Posterior cingulate gyrus (tissue), 11 donors: ENCODE measurements at regions not wholly inside any gene's neighbourhood (a gene's known extent, or its start where the extent isn't known, plus 50 kb on each side); places are given as distances from the start of the nearest gene placed in this dataset.
A peak's percentile ranks its signal among the peaks of the same experiment; 100 is the strongest.

ENCODE experiments used
- DNase-seq, 10 donors: peaks; one replicate each; pipeline versions ENCODE4 v3.0.0 to v3.0.0-alpha.2; 2020 to 2021; ENCODE audit warnings: mixed read lengths in 3 of 10
- intact Hi-C: fragments of 100-400 bp; cut with DNase I; formaldehyde crosslinking; loops from one replicate; pipeline ENCODE4 v1.15.1; 2023

DNA sequence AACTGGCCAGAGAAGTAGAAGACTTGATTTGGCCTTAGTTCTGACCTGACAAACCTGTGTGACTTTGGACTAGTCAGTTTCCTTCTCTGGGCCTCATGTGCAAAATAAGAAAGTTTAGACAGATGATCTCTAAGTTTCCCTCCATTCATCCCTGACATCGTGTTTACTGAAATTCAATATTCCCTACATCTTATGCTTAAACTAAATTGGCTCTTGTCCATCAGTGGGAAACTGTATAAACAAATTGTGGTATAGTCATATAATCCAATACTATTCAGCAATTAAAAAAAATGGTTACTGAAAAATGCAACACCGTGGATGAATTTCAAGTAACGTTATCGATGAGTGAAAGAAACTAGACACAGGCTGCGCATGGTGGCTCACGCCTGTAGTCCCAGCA, 64.4 kb upstream of the HRH1 start:
- DNase-seq = no peak
- intact Hi-C loops = no loop called here

GRCh38 chr3:11090551-11090950, 63.7 kb upstream of the HRH1 start:
- no peak for DNase-seq
- intact Hi-C loops = no loop called here

DNA sequence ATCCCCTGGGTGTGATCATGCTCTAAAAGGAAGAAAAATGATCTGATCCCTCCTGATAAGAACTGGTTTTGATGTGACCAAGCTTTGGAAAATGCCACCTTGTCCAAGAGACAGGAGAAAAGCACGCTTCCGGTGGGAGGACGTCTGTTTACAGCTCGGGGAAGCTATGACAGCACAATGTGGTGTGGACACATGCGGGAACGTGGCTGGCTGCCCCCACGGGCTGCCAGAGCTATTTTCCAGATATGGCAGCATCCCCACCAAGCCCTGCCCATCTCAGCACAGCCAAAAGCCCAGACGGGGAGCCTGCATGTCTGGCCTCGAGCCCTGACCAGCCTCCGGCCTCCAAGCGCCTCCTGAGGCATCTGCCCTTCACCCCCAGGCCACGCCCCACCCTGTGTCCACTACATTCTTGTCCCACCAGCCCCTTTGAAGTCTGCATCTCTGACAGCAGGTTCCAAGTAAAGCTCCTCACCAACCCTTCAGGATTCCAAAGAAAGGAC, 63.2 kb upstream of the HRH1 start:
- intact Hi-C loops = no loop called here
- DNase-seq = peak in 1 of 10 donors; percentile 74

- DNase-seq = peak in 1 of 10 donors; percentile 56
- intact Hi-C loops = no loop called here
Measured at GRCh38 chr3:11091791-11092190, 62.5 kb upstream of the HRH1 start.

DNA sequence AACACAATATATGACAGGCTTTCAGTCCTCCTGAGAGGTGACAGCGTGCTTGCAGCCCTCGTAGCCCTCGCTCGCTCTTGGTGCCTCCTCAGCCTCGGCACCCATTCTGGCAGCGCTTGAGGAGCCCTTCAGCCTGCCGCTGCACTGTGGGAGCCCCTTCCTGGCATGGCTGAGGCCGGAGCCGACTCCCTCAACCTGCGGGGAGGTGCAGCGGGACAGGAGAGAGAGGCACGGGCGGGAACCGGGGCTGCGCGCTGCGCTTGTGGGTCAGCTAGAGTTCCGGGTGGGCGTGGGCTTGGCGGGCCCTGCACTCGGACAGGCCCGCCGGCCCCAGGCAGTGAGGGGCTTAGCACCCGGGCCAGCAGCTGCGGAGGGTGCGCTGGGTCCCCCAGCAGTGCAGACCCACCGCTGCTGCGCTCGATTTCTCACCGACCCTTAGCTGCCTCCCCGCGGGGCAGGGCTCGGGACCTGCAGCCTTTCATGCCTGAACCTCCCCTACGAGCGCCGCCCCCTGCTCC, 60.4 kb upstream of the HRH1 start:
- intact Hi-C loops = no loop called here
- DNase-seq = peak in 1 of 10 donors; percentile 79

DNA sequence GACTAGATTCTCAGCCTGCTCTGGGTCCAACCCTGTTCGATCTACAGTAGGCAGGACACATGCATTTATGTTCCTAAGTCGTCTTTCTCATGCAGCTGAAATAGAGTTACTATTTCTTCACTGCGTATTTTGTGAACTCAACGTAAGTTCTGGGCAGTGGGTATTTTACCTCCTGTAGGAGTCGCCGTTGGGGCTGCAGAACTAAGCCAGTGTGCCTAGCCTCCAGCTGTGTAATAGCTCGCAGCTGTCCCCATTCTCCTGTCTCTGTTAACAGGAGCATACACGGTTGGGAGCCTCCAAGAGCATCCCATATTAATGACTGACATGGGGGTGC, 58.4 kb upstream of the HRH1 start:
- DNase-seq = no peak

DNA sequence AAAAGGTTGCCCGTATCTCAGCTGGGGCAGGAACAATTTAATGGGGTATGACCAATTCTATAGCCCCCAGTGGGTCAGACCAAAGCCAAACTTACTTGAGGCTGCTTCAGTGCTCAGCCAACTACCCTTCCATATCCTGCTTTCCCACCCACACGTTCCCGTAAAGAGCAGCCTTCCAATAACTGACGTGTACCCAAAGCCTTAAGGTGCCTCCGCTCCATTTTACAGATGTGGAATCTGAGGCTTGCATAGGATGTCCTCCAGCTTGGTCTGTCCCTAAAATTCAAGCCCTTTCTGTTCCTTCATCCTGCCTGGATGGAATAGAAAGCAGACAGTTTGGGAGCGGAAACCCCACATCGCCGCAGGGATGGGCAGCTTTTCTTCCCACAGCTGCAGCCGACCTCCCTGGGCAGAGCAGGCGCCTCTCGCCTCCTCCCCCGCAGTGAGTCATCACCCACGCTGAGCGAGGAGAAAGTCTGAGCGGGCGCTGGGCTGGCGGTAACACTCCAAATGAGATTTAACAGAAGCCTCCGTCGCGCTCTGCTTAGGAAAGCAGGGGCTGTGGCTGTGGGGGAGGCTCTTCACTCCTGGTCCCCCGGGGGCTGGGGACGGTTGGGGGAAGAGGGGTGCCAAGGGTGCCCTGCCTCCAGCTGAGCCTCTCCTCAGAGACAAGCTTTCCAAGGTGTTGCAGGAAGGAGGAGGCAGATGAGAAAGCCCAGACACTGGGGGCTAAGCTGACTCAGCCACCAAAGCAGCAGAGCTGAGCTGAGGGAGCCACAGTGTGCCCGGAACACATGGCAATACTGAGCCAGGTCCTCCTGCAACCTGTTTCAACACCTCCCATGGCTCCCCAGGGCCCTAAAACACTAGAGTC, 57.8 kb upstream of the HRH1 start:
- intact Hi-C loops = no loop called here
- DNase-seq = peak; percentile 38 to 97 (median 80)

More for the DNA sequence above, 58.4 kb upstream of the HRH1 start:
- intact Hi-C loops = no loop called here

DNA sequence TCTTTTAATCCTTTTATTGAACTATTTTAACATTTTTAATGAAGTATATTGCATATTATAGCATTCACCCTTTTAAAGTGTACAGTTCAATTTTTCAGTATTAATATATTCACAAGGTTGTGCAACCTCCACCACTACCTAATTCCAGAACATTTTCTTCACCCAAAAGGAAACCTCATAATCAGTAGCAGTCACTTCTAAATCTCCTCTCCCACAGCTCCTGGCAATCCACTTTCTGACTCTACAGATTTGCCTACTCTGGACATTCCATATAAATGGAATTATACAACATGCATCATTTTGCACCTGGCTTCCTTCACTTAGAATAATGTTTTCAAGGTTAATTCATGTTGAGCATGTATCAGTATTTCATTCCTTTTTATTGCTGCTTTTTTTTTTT, 55.0 kb upstream of the HRH1 start:
- no peak for DNase-seq
- intact Hi-C loops = no loop called here
